ENCODE measurements at regions not wholly inside any gene's neighbourhood (a gene's known extent, or its start where the extent isn't known, plus 50 kb on each side); places are given as distances from the start of the nearest gene placed in this dataset.

DNA sequence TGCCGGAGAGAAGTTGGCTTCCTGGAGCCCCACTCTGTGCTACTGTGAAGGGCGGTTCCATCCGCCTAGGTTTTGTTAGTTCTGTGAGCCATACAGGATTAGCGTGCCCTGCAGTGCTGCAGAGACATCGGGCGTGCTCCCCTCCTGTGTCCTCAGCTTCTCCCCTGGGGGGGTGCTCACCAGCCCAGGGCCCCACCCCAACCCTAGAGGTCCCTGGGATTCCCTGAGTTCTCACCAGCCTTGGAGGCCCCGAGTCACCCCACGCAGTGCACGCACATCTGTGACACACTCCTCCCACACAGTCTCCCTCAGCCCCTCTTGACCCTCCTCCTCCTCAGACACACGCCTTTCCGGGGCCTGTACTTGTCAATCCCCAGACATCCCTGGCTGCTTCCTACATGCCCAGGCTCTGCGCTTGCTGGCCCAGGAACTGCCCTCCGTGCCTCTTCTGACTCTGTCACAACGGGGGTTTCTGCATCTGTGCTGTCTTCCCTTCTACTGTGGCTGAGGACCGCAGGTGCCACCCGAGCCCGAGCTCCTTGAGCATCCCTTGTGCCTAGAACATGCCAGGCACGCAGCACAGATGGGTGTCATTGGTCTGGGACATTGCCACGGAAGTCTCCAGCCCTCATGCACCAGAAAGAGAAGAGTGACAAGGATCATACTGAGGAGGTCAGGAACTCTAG, 123.2 kb upstream of the RPS6KA2 start:
- TF ChIP-seq CTCF (IDR thresholded peaks at IDR 0.05): no peak
- no peak for TF ChIP-seq POLR2A (IDR thresholded peaks at IDR 0.05)
- no peak for TF ChIP-seq EP300 (IDR thresholded peaks at IDR 0.05)
- no peak for TF ChIP-seq POLR2AphosphoS5 (IDR thresholded peaks at IDR 0.05)
